ENCODE measurements at regions not wholly inside any gene's neighbourhood (a gene's known extent, or its start where the extent isn't known, plus 50 kb on each side); places are given as distances from the start of the nearest gene placed in this dataset.

DNA sequence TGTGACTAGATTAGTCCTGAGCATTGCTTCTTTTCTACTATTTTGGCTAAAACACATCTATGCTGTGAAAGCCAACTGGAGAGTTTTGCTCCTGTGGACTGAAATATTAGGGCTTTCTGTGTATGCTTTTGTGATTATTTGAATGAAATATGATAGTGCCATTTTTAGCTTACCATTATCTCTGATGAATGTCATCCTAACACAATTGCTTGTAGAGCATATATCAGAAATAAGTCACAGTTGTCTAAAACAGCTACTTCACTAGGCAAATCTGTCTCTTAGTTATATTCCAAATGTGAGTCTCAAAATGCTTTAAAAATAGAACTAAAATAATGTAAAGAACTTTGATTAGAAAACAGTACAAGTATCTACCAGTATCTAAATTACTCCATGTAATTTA lies 401.4 kb upstream of the PTCHD4 start (continued):
- no peak for TF ChIP-seq HNF4A (conservative IDR thresholded peaks at IDR 0.05)

DNA sequence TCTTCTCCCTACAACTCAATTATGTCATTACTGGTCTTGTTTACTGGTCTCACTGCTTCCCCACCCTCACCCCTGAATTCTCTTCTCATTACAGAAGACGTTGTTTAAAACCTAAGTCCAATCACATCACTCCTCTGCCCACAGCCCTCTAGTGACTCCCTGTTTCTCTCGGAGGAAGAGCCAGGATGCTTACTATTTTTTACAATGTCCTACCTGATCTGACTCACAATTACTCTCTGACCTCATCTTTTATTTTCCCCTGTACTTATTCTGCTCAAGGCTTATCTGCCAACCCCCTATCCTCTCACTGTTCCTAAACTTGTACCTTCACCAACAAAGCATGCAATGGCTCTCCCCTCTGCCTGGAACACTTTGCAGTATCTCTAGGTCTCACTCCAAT lies 400.4 kb upstream of the PTCHD4 start:
- H3K4me1 ChIP-seq (ENCODE audit: control insufficient read depth in 4 of 4, insufficient read depth in 4 of 4, low read length in 3 of 4): no peaks in the 10 kb centered on the region
- no peak overlapping the region for H3K9ac ChIP-seq (ENCODE audit: low read depth in 1 of 2, low read length in 2 of 2)
- WGBS: 45% methylated on average over 2 of the region's 2 CpGs
- DNase-seq (ENCODE audit: low spot score): no peak
- TF ChIP-seq, protein P1, sequence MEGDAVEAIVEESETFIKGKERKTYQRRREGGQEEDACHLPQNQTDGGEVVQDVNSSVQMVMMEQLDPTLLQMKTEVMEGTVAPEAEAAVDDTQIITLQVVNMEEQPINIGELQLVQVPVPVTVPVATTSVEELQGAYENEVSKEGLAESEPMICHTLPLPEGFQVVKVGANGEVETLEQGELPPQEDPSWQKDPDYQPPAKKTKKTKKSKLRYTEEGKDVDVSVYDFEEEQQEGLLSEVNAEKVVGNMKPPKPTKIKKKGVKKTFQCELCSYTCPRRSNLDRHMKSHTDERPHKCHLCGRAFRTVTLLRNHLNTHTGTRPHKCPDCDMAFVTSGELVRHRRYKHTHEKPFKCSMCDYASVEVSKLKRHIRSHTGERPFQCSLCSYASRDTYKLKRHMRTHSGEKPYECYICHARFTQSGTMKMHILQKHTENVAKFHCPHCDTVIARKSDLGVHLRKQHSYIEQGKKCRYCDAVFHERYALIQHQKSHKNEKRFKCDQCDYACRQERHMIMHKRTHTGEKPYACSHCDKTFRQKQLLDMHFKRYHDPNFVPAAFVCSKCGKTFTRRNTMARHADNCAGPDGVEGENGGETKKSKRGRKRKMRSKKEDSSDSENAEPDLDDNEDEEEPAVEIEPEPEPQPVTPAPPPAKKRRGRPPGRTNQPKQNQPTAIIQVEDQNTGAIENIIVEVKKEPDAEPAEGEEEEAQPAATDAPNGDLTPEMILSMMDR (IDR thresholded peaks at IDR 0.05; ENCODE audit: low read depth, low read length, missing input control): no peak
- TF ChIP-seq JUND (IDR thresholded peaks at IDR 0.05): no peak
- TF ChIP-seq TAF1 (conservative IDR thresholded peaks at IDR 0.05): no peak
- no peak for TF ChIP-seq FOXA2 (IDR thresholded peaks at IDR 0.05)
- TF ChIP-seq SP1 (IDR thresholded peaks at IDR 0.05): no peak
- no peak for TF ChIP-seq FOXA1 (IDR thresholded peaks at IDR 0.05)
- no peak for TF ChIP-seq RXRA (IDR thresholded peaks at IDR 0.05)
- TF ChIP-seq GABPA (IDR thresholded peaks at IDR 0.05 in 1 of 2, conservative IDR thresholded peaks at IDR 0.05 in 1 of 2): no peak
- TF ChIP-seq, protein P2, sequence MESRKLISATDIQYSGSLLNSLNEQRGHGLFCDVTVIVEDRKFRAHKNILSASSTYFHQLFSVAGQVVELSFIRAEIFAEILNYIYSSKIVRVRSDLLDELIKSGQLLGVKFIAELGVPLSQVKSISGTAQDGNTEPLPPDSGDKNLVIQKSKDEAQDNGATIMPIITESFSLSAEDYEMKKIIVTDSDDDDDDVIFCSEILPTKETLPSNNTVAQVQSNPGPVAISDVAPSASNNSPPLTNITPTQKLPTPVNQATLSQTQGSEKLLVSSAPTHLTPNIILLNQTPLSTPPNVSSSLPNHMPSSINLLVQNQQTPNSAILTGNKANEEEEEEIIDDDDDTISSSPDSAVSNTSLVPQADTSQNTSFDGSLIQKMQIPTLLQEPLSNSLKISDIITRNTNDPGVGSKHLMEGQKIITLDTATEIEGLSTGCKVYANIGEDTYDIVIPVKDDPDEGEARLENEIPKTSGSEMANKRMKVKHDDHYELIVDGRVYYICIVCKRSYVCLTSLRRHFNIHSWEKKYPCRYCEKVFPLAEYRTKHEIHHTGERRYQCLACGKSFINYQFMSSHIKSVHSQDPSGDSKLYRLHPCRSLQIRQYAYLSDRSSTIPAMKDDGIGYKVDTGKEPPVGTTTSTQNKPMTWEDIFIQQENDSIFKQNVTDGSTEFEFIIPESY (IDR thresholded peaks at IDR 0.05): no peak
- TF ChIP-seq HNF4G (IDR thresholded peaks at IDR 0.05): no peak
- no peak for TF ChIP-seq NR2F2 (IDR thresholded peaks at IDR 0.05)
- TF ChIP-seq HNF4A (conservative IDR thresholded peaks at IDR 0.05): no peak
- TF ChIP-seq, protein P3, sequence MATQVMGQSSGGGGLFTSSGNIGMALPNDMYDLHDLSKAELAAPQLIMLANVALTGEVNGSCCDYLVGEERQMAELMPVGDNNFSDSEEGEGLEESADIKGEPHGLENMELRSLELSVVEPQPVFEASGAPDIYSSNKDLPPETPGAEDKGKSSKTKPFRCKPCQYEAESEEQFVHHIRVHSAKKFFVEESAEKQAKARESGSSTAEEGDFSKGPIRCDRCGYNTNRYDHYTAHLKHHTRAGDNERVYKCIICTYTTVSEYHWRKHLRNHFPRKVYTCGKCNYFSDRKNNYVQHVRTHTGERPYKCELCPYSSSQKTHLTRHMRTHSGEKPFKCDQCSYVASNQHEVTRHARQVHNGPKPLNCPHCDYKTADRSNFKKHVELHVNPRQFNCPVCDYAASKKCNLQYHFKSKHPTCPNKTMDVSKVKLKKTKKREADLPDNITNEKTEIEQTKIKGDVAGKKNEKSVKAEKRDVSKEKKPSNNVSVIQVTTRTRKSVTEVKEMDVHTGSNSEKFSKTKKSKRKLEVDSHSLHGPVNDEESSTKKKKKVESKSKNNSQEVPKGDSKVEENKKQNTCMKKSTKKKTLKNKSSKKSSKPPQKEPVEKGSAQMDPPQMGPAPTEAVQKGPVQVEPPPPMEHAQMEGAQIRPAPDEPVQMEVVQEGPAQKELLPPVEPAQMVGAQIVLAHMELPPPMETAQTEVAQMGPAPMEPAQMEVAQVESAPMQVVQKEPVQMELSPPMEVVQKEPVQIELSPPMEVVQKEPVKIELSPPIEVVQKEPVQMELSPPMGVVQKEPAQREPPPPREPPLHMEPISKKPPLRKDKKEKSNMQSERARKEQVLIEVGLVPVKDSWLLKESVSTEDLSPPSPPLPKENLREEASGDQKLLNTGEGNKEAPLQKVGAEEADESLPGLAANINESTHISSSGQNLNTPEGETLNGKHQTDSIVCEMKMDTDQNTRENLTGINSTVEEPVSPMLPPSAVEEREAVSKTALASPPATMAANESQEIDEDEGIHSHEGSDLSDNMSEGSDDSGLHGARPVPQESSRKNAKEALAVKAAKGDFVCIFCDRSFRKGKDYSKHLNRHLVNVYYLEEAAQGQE (IDR thresholded peaks at IDR 0.05): no peak
- H3K9me3 ChIP-seq (ENCODE audit: control insufficient read depth in 4 of 4, low read length in 3 of 4): no peaks in the 10 kb centered on the region
- H3K27ac ChIP-seq (ENCODE audit: low read depth in 1 of 2, low read length in 2 of 2): no peak overlapping the region
- no peaks in the 10 kb centered on the region for H3K27me3 ChIP-seq (ENCODE audit: control insufficient read depth in 4 of 4, insufficient read depth in 4 of 4, low read length in 3 of 4)
- no peak overlapping the region for H3K4me3 ChIP-seq (ENCODE audit: low read depth in 1 of 3, low read length in 3 of 3)
- no peaks in the 10 kb centered on the region for H3K36me3 ChIP-seq (ENCODE audit: control insufficient read depth in 4 of 4, insufficient read depth in 3 of 4, low read depth in 1 of 4, low read length in 3 of 4)

DNA sequence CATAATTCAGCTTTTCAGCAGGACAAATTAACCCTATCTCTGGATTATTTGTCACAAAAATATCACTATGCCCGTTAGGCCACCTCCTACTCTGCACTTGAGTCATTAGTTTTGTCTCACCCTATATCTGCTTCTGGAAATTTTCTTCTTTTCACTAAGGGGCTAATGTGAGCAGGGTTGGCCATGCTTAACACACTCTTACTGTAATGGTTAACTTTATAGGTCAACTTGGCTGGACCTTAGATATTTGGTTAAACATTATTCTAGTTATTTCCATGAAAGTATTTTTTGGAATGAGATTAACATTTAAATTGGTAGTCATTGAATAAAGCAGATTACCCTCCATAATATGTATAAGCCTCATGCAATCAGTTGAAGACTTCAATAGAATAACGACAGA lies 394.6 kb upstream of the PTCHD4 start:
- H3K27ac ChIP-seq (ENCODE audit: low read depth in 1 of 2, low read length in 2 of 2): no peak overlapping the region
- no peaks in the 10 kb centered on the region for H3K27me3 ChIP-seq (ENCODE audit: control insufficient read depth in 4 of 4, insufficient read depth in 4 of 4, low read length in 3 of 4)
- no peak overlapping the region for H3K4me3 ChIP-seq (ENCODE audit: low read depth in 1 of 3, low read length in 3 of 3)
- 43% methylated on average over 2 of the region's 2 CpGs for WGBS
- no peaks in the 10 kb centered on the region for H3K9me3 ChIP-seq (ENCODE audit: control insufficient read depth in 4 of 4, low read length in 3 of 4)
- H3K9ac ChIP-seq (ENCODE audit: low read depth in 1 of 2, low read length in 2 of 2): no peak overlapping the region
- H3K36me3 ChIP-seq (ENCODE audit: control insufficient read depth in 4 of 4, insufficient read depth in 3 of 4, low read depth in 1 of 4, low read length in 3 of 4): no peaks in the 10 kb centered on the region
- H3K4me1 ChIP-seq (ENCODE audit: control insufficient read depth in 4 of 4, insufficient read depth in 4 of 4, low read length in 3 of 4): no peaks in the 10 kb centered on the region
- no peak for DNase-seq (ENCODE audit: low spot score)
- TF ChIP-seq, protein P3 (IDR thresholded peaks at IDR 0.05): no peak
- TF ChIP-seq TAF1 (conservative IDR thresholded peaks at IDR 0.05) (no peak), RAD21 (IDR thresholded peaks at IDR 0.05) (no peak), SP1 (IDR thresholded peaks at IDR 0.05) (no peak), RXRA (IDR thresholded peaks at IDR 0.05) (no peak), EGR1 (IDR thresholded peaks at IDR 0.05; ENCODE audit: low read depth in 2 of 2) (no peak)
- TF ChIP-seq, protein P1 (IDR thresholded peaks at IDR 0.05; ENCODE audit: low read depth, low read length, missing input control): no peak
- TF ChIP-seq, protein P2 (IDR thresholded peaks at IDR 0.05): no peak

Data from liver (tissue), 8 donors.